H1 (cell line): ENCODE measurements at regions not wholly inside any gene's neighbourhood (a gene's known extent, or its start where the extent isn't known, plus 50 kb on each side); places are given as distances from the start of the nearest gene placed in this dataset.

Experiments
- BACH1 ChIP-seq: IDR thresholded peaks from 2 replicates; pipeline ENCODE4 v1.6.1; 2012; ENCODE audit warnings: low read length, improper control_type of control experiment
- RBBP5 ChIP-seq: IDR thresholded peaks from 2 replicates; pipeline ENCODE4 v1.7.1; 2012; ENCODE audit warnings: low read depth, mild to moderate bottlenecking, inconsistent platforms, low read length, moderate library complexity, borderline replicate concordance
- SIRT6 ChIP-seq: IDR thresholded peaks from one replicate; pipeline ENCODE4 v1.7.1; 2012; ENCODE audit warnings: low read length, inconsistent platforms

DNA sequence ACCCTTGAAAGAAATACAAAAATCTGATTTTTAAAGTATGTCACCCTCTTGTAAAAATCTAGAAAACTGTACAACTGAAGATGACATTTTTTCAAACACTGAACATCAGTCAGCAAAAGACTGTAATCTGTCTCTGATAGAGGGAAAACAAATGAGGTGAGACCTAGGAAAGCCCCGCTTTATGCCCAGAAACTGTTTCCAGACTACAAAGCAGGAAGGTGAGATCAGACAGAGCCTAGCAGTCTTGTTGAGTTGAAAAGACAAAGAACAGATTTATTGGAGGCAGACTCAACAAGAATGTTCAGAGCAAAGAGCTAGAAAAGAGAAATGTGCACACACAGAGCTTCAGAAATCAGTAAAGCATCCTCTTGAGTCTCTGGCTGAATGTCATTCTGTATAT lies 873.6 kb downstream of the LRFN5 start (continued):
- TF ChIP-seq RBBP5 (no peak), SIRT6 (no peak), BACH1 (no peak)
